GM12891 (cell line): ENCODE measurements at regions not wholly inside any gene's neighbourhood (a gene's known extent, or its start where the extent isn't known, plus 50 kb on each side); places are given as distances from the start of the nearest gene placed in this dataset.

Source experiments
- DNase-seq: peaks from one replicate; pipeline ENCODE4 v3.0.0; 2011; ENCODE audit warnings: low spot score; ENCODE audit not compliant: insufficient read length
- FAIRE-seq: peaks from 2 replicates; lab custom pipeline; 2011; peaks lifted over from hg19 to GRCh38; lab: Jason Lieb, UNC
- PAX5 ChIP-seq: IDR thresholded peaks from 2 replicates; pipeline ENCODE4 v1.6.1; 2011; ENCODE audit warnings: low read length, moderate library complexity, mild to moderate bottlenecking; ENCODE audit not compliant: insufficient read depth, severe bottlenecking
- POLR2A ChIP-seq: IDR thresholded peaks from 2 replicates; pipeline ENCODE4 v1.6.1; 2011; ENCODE audit warnings: low read depth, low read length, control low read depth
- POLR2AphosphoS5 ChIP-seq: IDR thresholded peaks from 2 replicates; pipeline ENCODE4 v1.6.1; 2011; ENCODE audit warnings: low read depth, low read length, control low read depth
- POU2F2 ChIP-seq: IDR thresholded peaks from 2 replicates; pipeline ENCODE4 v1.6.1; 2011; ENCODE audit warnings: low read depth, mild to moderate bottlenecking, control low read depth, low read length, moderate library complexity
- SPI1 ChIP-seq: IDR thresholded peaks from 2 replicates; pipeline ENCODE4 v1.6.1; 2011; ENCODE audit warnings: low read depth, low read length, control low read depth
- TAF1 ChIP-seq: IDR thresholded peaks from 2 replicates; pipeline ENCODE4 v1.6.1; 2011; ENCODE audit warnings: low read depth, low read length, control low read depth

DNA sequence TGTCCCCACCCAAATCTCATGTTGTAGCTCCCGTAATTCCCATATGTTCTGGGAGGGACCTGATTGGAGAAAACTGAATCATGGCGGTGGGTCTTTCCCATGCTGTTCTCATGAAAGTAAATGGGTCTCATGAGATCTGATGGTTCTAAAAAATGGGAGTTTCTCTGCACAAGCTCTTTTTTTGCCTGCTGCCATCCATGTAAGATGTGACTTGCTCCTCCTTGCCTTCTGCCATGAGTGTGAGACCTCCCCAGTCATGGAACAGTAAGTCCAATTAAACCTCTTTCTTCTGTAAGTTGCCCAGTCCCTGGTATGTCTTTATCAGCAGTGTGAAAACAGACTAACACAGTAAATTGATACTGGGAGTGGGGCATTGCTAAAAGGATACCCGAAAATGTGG is 1218.4 kb upstream of the CITED2 start:
- DNase-seq, result no peak
- TF ChIP-seq SPI1, result no peak
- no peak for FAIRE-seq

DNA sequence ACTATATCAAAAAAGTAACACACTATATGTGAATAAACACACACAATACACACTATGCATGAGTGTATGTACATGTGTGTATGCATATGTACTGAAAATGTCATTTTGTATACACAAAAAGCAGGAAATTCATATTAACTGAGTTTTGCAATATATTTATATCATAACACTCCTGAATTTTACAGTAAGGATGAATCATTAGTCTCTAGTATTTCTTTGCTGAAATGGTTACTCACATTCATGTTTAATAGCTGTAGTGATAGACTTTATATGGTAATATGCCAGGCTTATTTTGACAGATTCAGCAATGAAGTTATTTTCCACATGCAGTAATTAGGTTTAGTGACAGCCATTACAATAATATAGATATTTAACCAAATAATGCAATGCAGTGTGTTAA is 1216.2 kb upstream of the CITED2 start:
- DNase-seq, result no peak
- TF ChIP-seq TAF1 (no peak), SPI1 (no peak), POLR2A (no peak), POLR2AphosphoS5 (no peak), PAX5 (no peak), POU2F2 (no peak)
- no peak for FAIRE-seq

DNA sequence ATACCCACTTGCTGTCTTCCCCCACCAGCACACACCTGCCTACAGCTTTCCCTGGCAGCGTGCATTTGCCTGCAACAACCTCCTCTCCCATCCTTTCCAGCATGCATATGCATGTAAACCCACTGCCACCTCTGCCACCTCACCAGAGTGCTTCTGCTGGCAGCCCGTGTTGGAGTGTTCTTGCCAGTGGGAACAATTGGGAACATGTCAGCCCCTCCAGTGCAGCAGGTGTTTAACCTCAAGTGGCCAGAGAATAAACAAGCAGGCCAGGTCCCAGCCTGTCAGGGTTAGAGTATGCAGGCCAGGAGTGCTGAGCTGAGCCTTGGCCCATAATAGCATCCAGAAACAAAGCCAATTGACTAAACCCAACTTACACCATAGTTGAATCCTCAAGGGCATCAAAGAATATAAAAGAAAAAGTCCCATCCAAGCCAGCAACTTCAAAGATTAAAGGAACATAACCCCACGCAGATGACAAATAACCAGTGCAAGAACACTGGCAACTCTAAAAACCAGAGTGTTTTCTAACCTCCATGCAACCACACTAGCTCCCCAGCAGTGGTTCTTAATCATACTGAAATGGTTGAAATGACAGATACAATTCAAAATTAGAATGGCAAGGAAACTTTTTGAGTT is 1212.1 kb upstream of the CITED2 start:
- DNase-seq (no peak), FAIRE-seq (no peak)
- TF ChIP-seq SPI1 (no peak), POU2F2 (peak; percentile 62)

DNA sequence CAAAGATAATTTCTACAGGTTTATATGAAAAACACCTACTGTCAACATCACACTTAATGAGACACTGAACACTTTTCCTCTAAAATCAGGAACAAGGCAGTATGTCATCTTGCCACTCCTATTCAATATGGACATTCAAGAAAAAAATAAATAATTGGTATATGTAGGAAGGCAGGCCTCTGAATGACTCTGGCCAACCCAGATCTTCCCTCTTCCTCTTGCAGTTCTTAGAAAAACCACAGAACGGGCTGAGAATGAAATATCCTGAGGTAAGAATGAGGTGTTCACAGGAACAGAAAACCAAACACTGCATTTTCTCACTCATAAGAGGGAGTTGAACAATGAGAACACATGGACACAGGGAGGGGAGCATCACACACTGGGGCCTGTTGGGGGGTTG is 1207.2 kb upstream of the CITED2 start:
- DNase-seq (no peak), FAIRE-seq (no peak)
- peak; percentile 5; the same call in 1 of the 2 replicates for TF ChIP-seq SPI1
- no peak for TF ChIP-seq TAF1

DNA sequence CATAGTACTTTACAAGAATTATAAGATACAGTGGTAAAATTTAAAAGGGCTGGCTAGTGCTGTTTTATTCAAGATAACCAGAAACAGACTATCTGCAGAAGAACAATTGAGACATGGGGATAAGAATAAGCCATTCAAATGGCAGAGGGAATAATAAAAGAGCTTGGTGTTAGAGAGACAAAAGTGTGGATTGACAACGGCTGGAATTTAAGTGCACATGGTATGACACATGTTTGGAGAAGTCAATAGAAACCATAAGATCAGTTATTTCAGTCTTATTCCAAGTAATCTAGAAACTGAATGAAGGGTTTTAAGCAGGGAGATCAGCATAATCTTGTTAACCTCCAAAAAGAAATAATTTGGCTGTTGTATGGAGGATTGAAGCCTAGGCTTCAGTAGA is 1205.5 kb upstream of the CITED2 start:
- DNase-seq, result no peak
- FAIRE-seq, result no peak
- no peak for TF ChIP-seq POU2F2
- TF ChIP-seq POLR2AphosphoS5, result no peak
- no peak for TF ChIP-seq SPI1
- no peak for TF ChIP-seq POLR2A

DNA sequence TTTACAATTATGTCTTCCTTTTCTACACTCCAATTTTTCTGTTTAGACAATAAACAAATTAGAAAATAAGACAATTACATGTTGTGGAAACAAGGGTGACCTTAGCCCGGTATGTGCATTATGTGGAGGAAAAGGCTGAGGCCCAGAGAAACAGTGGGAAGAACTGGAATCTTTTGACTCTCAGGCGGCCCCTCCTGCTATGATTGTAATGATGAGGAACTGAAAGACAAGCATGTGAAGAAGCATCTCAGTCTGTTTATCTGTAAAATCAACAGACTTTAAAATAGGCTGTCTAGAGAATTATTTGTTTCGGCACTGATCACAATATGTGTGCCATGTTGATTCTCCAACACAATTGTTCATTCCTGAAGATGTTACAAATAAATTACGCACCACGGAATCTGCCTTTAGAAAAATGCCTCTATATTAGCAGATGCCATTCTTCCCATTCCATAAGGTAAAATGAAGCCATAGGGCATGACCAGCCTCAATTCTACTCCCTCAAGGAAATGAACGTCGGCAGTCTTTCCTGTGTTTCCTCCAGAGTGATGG is 1201.6 kb upstream of the CITED2 start:
- DNase-seq (no peak), FAIRE-seq (no peak)
- TF ChIP-seq TAF1 (no peak), POLR2A (no peak), SPI1 (peak; percentile 70; the same call in 1 of the 2 replicates), PAX5 (no peak), POU2F2 (no peak)

DNA sequence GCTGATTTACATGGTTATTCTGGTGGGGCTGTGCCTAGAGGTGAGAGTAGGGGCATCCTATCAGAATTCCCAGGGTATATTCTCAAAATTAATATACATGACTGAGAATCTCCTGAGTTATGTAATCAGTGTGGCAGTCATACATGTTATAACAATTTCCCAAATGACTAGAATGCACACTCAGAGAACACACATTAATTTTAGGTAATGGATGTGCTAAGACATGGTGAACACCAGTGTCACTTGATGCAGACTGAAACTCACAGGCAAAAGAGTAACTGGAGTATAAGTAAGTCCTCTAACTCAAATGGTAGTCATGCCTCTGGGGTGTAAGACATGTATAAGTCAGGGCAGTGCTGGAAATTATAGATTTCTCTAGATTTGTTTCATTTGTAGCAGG is 1198.4 kb upstream of the CITED2 start:
- TF ChIP-seq POU2F2 (no peak), TAF1 (no peak)
- FAIRE-seq (no peak), DNase-seq (no peak)

DNA sequence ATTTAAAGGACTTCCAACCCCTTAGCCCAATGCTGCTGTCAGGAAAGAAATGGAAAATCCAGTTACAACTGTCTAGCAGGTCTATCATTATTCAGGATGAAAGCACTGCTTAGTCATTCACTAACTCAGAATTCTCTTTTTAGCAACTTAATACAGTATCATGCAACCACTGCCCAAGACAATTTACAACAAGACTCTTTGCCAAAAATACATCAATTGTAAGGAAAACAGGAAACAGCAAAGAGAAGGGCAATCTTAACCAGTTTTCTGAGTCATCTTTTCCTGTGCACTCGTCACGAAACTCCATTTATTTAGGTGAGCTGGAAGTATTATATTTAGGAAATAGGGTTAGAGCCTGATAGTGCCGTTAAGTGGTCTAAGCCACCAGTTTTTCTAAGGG is 1197.7 kb upstream of the CITED2 start:
- DNase-seq (no peak), FAIRE-seq (no peak)
- no peak for TF ChIP-seq SPI1
- no peak for TF ChIP-seq POU2F2
- no peak for TF ChIP-seq POLR2A
- TF ChIP-seq PAX5, result no peak
- TF ChIP-seq TAF1, result no peak
- TF ChIP-seq POLR2AphosphoS5, result no peak

DNA sequence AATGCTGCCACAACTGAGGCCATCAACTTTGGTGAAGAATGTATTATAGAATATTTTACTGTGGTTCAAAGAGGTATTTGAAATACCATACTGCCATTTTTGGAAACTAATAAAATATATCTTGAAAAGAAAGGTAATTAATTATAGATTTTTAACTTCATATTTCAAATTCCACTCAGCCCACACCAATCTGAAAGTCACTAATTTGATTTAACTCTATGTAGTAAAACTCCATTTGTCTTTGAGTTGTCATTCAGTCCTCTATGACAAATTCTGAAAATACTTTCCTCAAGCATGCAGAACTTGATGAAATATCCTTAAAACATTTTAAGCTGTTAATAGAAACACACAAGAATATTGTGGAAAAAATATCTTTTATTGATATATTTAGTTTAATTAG is 1196.7 kb upstream of the CITED2 start:
- no peak for DNase-seq
- FAIRE-seq, result no peak
- TF ChIP-seq POLR2AphosphoS5, result no peak
- no peak for TF ChIP-seq POU2F2
- no peak for TF ChIP-seq TAF1

DNA sequence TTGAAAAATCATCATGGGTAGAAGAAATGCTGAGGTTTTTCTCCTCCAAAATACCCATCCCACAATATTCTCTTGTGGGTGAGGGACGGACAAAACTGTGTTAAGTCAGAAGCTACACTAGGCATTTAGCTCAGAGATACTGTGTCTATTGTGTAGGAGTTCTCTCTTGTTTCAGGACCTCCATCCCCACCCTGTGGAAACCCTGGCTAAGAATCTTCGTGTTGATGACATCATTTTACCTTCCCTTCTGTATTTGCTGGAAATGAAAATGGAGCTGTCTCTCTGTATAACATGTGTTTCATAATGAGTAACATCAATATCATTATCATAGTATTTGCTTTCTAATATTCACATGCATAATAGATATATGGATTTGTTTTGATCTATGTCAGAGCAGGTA is 1193.0 kb upstream of the CITED2 start:
- FAIRE-seq (no peak), DNase-seq (no peak)
- no peak for TF ChIP-seq POLR2A
- no peak for TF ChIP-seq SPI1
- no peak for TF ChIP-seq TAF1
- TF ChIP-seq POU2F2, result no peak
- TF ChIP-seq POLR2AphosphoS5, result no peak
- TF ChIP-seq PAX5, result no peak

DNA sequence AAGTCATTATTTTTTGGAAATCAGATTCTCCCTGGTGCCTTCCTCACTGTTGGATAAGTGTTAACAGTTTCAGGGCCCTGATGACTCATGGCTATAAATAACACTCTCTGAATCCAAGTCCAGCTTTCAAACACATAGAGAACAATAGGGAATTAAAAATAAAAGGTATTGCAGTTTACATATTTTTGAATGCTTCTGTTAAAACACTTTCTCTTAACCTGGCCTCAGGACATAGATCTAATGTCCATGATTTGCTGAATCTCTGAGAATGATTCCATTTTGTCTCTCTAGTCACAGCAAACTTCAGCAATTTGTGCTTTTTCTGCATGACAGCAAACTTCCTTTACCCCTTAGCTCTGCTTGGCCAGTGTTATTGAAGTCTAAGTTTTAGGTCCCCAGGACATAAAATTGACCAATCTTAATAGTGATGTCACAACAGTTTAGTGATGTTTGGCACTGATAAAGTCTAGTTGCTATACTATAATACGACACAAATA is 1192.4 kb upstream of the CITED2 start:
- DNase-seq, result no peak
- TF ChIP-seq POLR2AphosphoS5, result no peak
- no peak for TF ChIP-seq PAX5
- TF ChIP-seq POLR2A, result no peak
- no peak for TF ChIP-seq SPI1
- TF ChIP-seq TAF1, result no peak
- TF ChIP-seq POU2F2, result no peak
- no peak for FAIRE-seq
